HEK293 (cell line): ENCODE measurements at regions not wholly inside any gene's neighbourhood (a gene's known extent, or its start where the extent isn't known, plus 50 kb on each side); places are given as distances from the start of the nearest gene placed in this dataset.

Experiments
- HOXC10 ChIP-seq: sonication (generic); formaldehyde crosslinking; IDR thresholded peaks from 2 replicates; pipeline ENCODE4 v1.8.1; 2023; ENCODE audit warnings: mild to moderate bottlenecking, missing genetic modification reagents
- HOXD13 ChIP-seq: sonication (generic); formaldehyde crosslinking; IDR thresholded peaks from 2 replicates; pipeline ENCODE4 v1.8.0; 2022; ENCODE audit warnings: missing genetic modification reagents, borderline replicate concordance
- ZBTB1 ChIP-seq: fragments of 450-650 bp; formaldehyde crosslinking; IDR thresholded peaks from 2 replicates; pipeline ENCODE4 v1.5.1; 2016; ENCODE audit warnings: missing biosample characterization, missing genetic modification characterization
- ZNF133 ChIP-seq: fragments of 450-650 bp; formaldehyde crosslinking; IDR thresholded peaks from 2 replicates; pipeline ENCODE4 v1.5.1; 2016; ENCODE audit warnings: missing biosample characterization, missing genetic modification characterization
- ZNF223 ChIP-seq: fragments of 450-650 bp; formaldehyde crosslinking; IDR thresholded peaks from 2 replicates; pipeline ENCODE4 v1.5.1; 2016; ENCODE audit warnings: missing biosample characterization, missing genetic modification characterization
- ZNF239 ChIP-seq: fragments of 450-650 bp; formaldehyde crosslinking; IDR thresholded peaks from 2 replicates; pipeline ENCODE4 v1.5.1; 2016; ENCODE audit warnings: missing biosample characterization, missing genetic modification characterization
- ZNF302 ChIP-seq: fragments of 450-650 bp; formaldehyde crosslinking; IDR thresholded peaks from 2 replicates; pipeline ENCODE4 v1.5.1; 2016; ENCODE audit warnings: missing biosample characterization, missing genetic modification characterization, low read depth
- ZNF324 ChIP-seq: fragments of 450-650 bp; formaldehyde crosslinking; IDR thresholded peaks from 2 replicates; pipeline ENCODE4 v1.5.1; 2016; ENCODE audit warnings: missing biosample characterization, missing genetic modification characterization
- ZNF404 ChIP-seq: fragments of 450-650 bp; formaldehyde crosslinking; IDR thresholded peaks from 2 replicates; pipeline ENCODE4 v1.5.1; 2017; ENCODE audit warnings: missing biosample characterization, missing genetic modification characterization
- ZNF416 ChIP-seq: fragments of 450-650 bp; formaldehyde crosslinking; IDR thresholded peaks from 2 replicates; pipeline ENCODE4 v1.5.1; 2016; ENCODE audit warnings: missing biosample characterization, missing genetic modification characterization
- ZNF555 ChIP-seq: fragments of 450-650 bp; formaldehyde crosslinking; conservative IDR thresholded peaks from 2 replicates; pipeline ENCODE4 v1.5.1; 2017; ENCODE audit warnings: missing biosample characterization, mild to moderate bottlenecking, missing genetic modification characterization, inconsistent platforms
- ZNF654 ChIP-seq: fragments of 450-650 bp; formaldehyde crosslinking; IDR thresholded peaks from 2 replicates; pipeline ENCODE4 v1.5.1; 2016; ENCODE audit warnings: low read depth, missing biosample characterization, missing genetic modification characterization
- ZNF664 ChIP-seq: fragments of 450-650 bp; formaldehyde crosslinking; IDR thresholded peaks from 2 replicates; pipeline ENCODE4 v1.5.1; 2016; ENCODE audit warnings: missing biosample characterization, missing genetic modification characterization
- ZNF670 ChIP-seq: fragments of 450-650 bp; formaldehyde crosslinking; IDR thresholded peaks from 2 replicates; pipeline ENCODE4 v1.5.1; 2016; ENCODE audit warnings: missing biosample characterization, missing genetic modification characterization, low read depth
- ZNF768 ChIP-seq: fragments of 450-650 bp; formaldehyde crosslinking; IDR thresholded peaks from 2 replicates; pipeline ENCODE4 v1.5.1; 2018; ENCODE audit warnings: missing biosample characterization, mild to moderate bottlenecking, missing genetic modification characterization
- ZSCAN16 ChIP-seq: fragments of 450-650 bp; formaldehyde crosslinking; IDR thresholded peaks from 2 replicates; pipeline ENCODE4 v1.5.1; 2016; ENCODE audit warnings: missing biosample characterization, missing genetic modification characterization
- TF ChIP-seq, protein P1 (sequence below): fragments of 450-650 bp; formaldehyde crosslinking; IDR thresholded peaks from 2 replicates; pipeline ENCODE4 v1.5.1; 2016; ENCODE audit warnings: missing biosample characterization, missing genetic modification characterization
- TF ChIP-seq, protein P2 (sequence below): fragments of 450-650 bp; formaldehyde crosslinking; IDR thresholded peaks from 2 replicates; pipeline ENCODE4 v1.5.1; 2016; ENCODE audit warnings: missing biosample characterization, missing genetic modification characterization
- TF ChIP-seq, protein P3 (sequence below): fragments of 450-650 bp; formaldehyde crosslinking; IDR thresholded peaks from 2 replicates; pipeline ENCODE4 v1.5.1; 2017; ENCODE audit warnings: missing biosample characterization, missing genetic modification characterization
- TF ChIP-seq, protein P4 (sequence below): fragments of 450-650 bp; formaldehyde crosslinking; IDR thresholded peaks from 2 replicates; pipeline ENCODE4 v1.5.1; 2016; ENCODE audit warnings: missing biosample characterization, missing genetic modification characterization, low read depth
- TF ChIP-seq, protein P5 (sequence below): fragments of 450-650 bp; formaldehyde crosslinking; IDR thresholded peaks from 2 replicates; pipeline ENCODE4 v1.5.1; 2016; ENCODE audit warnings: missing biosample characterization, missing genetic modification characterization, borderline replicate concordance
- TF ChIP-seq, protein P6 (sequence below): sonication (generic); formaldehyde crosslinking; IDR thresholded peaks from 2 replicates; pipeline ENCODE4 v1.8.1; 2022; ENCODE audit warnings: mild to moderate bottlenecking, moderate library complexity, missing genetic modification reagents
- TF ChIP-seq, protein P7 (sequence below): fragments of 450-650 bp; formaldehyde crosslinking; IDR thresholded peaks from 2 replicates; pipeline ENCODE4 v1.5.1; 2016; ENCODE audit warnings: missing biosample characterization, missing genetic modification characterization
- TF ChIP-seq, protein P8 (sequence below): fragments of 450-650 bp; formaldehyde crosslinking; IDR thresholded peaks from 2 replicates; pipeline ENCODE4 v1.5.1; 2016; ENCODE audit warnings: missing biosample characterization, missing genetic modification characterization

DNA sequence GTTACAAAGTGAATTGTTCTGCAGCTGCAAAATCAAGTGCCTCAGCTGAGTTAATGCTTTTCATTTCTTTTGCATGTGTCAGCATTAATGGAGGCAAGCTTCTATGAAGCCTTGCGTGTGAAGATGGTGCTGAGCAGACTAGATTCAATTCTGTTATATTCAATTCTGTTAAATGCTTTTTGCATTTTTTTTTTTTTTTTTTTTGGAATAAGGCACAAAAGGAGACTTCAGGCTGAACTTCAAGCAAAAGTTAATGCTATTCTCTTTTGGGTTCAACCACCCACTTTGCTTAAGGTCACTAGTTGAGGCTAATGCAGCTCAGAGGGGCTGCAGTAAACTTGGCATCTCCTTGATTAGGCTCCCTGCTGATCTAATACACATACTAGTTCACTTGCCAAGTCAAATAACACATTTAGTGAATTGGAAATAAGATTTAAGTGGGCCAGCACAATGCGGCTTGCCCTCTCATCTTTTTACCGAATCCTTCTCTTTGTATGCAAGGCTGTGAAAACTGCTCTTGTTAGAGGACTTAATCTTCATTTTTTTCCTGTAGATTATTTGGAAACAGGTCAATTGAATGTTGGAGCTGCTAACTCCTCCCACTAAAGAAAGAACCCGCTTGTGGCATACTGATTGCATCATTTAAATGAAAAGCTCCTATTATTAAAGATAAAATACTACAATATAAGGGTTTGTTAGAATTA is 1020.2 kb downstream of the NR2F1-AS1 start (continued):
- TF ChIP-seq, protein P1, sequence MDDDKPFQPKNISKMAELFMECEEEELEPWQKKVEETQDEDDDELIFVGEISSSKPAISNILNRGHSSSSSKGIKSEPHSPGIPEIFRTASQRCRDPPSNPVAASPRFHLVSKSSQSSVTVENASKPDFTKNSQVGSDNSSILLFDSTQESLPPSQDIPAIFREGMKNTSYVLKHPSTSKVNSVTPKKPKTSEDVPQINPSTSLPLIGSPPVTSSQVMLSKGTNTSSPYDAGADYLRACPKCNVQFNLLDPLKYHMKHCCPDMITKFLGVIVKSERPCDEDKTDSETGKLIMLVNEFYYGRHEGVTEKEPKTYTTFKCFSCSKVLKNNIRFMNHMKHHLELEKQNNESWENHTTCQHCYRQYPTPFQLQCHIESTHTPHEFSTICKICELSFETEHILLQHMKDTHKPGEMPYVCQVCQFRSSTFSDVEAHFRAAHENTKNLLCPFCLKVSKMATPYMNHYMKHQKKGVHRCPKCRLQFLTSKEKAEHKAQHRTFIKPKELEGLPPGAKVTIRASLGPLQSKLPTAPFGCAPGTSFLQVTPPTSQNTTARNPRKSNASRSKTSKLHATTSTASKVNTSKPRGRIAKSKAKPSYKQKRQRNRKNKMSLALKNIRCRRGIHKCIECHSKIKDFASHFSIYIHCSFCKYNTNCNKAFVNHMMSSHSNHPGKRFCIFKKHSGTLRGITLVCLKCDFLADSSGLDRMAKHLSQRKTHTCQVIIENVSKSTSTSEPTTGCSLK (tag by site-specific recombination) = no peak
- TF ChIP-seq, protein P2, sequence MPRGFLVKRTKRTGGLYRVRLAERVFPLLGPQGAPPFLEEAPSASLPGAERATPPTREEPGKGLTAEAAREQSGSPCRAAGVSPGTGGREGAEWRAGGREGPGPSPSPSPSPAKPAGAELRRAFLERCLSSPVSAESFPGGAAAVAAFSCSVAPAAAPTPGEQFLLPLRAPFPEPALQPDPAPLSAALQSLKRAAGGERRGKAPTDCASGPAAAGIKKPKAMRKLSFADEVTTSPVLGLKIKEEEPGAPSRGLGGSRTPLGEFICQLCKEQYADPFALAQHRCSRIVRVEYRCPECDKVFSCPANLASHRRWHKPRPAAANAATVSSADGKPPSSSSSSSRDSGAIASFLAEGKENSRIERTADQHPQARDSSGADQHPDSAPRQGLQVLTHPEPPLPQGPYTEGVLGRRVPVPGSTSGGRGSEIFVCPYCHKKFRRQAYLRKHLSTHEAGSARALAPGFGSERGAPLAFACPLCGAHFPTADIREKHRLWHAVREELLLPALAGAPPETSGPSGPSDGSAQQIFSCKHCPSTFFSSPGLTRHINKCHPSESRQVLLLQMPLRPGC (tag by site-specific recombination) = no peak; the same call in 1 of the 2 replicates
- TF ChIP-seq, protein P3, sequence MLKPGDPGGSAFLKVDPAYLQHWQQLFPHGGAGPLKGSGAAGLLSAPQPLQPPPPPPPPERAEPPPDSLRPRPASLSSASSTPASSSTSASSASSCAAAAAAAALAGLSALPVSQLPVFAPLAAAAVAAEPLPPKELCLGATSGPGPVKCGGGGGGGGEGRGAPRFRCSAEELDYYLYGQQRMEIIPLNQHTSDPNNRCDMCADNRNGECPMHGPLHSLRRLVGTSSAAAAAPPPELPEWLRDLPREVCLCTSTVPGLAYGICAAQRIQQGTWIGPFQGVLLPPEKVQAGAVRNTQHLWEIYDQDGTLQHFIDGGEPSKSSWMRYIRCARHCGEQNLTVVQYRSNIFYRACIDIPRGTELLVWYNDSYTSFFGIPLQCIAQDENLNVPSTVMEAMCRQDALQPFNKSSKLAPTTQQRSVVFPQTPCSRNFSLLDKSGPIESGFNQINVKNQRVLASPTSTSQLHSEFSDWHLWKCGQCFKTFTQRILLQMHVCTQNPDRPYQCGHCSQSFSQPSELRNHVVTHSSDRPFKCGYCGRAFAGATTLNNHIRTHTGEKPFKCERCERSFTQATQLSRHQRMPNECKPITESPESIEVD (tag by site-specific recombination) = peak; percentile 82
- TF ChIP-seq ZBTB1 (no peak), ZNF324 (tag by site-specific recombination) (no peak; the same call in 1 of the 2 replicates), ZNF404 (tag by site-specific recombination) (no peak), ZNF223 (tag by site-specific recombination) (no peak), ZNF239 (tag by site-specific recombination) (no peak), HOXD13 (CRISPR knock-in tag) (0 out of 2 replicates have a peak, but pooled peaks have one; percentile 62), ZNF416 (tag by site-specific recombination) (no peak), ZNF664 (no peak), ZNF768 (no peak), ZSCAN16 (tag by site-specific recombination) (no peak), ZNF654 (tag by site-specific recombination) (no peak), ZNF670 (tag by site-specific recombination) (no peak), HOXC10 (no peak), ZNF302 (no peak), ZNF555 (tag by site-specific recombination) (no peak), ZNF133 (tag by site-specific recombination) (no peak)
- TF ChIP-seq, protein P4, sequence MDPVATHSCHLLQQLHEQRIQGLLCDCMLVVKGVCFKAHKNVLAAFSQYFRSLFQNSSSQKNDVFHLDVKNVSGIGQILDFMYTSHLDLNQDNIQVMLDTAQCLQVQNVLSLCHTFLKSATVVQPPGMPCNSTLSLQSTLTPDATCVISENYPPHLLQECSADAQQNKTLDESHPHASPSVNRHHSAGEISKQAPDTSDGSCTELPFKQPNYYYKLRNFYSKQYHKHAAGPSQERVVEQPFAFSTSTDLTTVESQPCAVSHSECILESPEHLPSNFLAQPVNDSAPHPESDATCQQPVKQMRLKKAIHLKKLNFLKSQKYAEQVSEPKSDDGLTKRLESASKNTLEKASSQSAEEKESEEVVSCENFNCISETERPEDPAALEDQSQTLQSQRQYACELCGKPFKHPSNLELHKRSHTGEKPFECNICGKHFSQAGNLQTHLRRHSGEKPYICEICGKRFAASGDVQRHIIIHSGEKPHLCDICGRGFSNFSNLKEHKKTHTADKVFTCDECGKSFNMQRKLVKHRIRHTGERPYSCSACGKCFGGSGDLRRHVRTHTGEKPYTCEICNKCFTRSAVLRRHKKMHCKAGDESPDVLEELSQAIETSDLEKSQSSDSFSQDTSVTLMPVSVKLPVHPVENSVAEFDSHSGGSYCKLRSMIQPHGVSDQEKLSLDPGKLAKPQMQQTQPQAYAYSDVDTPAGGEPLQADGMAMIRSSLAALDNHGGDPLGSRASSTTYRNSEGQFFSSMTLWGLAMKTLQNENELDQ (tag by site-specific recombination) = no peak
- TF ChIP-seq, protein P5, sequence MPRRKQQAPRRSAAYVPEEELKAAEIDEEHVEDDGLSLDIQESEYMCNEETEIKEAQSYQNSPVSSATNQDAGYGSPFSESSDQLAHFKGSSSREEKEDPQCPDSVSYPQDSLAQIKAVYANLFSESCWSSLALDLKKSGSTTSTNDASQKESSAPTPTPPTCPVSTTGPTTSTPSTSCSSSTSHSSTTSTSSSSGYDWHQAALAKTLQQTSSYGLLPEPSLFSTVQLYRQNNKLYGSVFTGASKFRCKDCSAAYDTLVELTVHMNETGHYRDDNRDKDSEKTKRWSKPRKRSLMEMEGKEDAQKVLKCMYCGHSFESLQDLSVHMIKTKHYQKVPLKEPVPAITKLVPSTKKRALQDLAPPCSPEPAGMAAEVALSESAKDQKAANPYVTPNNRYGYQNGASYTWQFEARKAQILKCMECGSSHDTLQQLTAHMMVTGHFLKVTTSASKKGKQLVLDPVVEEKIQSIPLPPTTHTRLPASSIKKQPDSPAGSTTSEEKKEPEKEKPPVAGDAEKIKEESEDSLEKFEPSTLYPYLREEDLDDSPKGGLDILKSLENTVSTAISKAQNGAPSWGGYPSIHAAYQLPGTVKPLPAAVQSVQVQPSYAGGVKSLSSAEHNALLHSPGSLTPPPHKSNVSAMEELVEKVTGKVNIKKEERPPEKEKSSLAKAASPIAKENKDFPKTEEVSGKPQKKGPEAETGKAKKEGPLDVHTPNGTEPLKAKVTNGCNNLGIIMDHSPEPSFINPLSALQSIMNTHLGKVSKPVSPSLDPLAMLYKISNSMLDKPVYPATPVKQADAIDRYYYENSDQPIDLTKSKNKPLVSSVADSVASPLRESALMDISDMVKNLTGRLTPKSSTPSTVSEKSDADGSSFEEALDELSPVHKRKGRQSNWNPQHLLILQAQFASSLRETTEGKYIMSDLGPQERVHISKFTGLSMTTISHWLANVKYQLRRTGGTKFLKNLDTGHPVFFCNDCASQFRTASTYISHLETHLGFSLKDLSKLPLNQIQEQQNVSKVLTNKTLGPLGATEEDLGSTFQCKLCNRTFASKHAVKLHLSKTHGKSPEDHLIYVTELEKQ (tag by site-specific recombination) = no peak
- TF ChIP-seq, protein P6, sequence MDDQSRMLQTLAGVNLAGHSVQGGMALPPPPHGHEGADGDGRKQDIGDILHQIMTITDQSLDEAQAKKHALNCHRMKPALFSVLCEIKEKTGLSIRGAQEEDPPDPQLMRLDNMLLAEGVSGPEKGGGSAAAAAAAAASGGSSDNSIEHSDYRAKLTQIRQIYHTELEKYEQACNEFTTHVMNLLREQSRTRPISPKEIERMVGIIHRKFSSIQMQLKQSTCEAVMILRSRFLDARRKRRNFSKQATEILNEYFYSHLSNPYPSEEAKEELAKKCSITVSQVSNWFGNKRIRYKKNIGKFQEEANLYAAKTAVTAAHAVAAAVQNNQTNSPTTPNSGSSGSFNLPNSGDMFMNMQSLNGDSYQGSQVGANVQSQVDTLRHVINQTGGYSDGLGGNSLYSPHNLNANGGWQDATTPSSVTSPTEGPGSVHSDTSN = no peak
- TF ChIP-seq, protein P7, sequence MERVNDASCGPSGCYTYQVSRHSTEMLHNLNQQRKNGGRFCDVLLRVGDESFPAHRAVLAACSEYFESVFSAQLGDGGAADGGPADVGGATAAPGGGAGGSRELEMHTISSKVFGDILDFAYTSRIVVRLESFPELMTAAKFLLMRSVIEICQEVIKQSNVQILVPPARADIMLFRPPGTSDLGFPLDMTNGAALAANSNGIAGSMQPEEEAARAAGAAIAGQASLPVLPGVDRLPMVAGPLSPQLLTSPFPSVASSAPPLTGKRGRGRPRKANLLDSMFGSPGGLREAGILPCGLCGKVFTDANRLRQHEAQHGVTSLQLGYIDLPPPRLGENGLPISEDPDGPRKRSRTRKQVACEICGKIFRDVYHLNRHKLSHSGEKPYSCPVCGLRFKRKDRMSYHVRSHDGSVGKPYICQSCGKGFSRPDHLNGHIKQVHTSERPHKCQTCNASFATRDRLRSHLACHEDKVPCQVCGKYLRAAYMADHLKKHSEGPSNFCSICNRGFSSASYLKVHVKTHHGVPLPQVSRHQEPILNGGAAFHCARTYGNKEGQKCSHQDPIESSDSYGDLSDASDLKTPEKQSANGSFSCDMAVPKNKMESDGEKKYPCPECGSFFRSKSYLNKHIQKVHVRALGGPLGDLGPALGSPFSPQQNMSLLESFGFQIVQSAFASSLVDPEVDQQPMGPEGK (tag by site-specific recombination) = peak; percentile 65
- TF ChIP-seq, protein P8, sequence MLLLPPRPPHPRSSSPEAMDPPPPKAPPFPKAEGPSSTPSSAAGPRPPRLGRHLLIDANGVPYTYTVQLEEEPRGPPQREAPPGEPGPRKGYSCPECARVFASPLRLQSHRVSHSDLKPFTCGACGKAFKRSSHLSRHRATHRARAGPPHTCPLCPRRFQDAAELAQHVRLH (tag by site-specific recombination) = no peak
